ENCODE measurements at regions not wholly inside any gene's neighbourhood (a gene's known extent, or its start where the extent isn't known, plus 50 kb on each side); places are given as distances from the start of the nearest gene placed in this dataset.

DNA sequence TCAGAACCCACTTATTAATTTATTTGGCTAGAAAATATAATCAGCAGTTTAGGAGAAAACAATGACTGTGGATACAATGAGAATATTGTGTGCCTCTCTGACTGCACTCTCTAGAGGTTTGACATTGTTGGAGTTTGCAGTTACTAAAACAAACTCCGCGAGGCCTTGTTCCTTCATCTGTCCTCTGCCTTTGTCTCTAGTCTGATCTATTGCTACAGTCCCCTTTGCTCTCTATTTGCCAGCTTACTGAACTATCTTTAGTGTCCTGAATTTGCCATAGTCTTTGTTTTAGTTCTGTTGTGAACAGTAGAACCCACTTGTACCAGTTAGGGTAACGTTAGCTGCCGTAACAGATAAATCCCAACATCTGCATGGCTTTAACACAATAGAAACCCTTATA lies 81.4 kb upstream of the RPS6KA3 start:
- TF ChIP-seq, protein P1, sequence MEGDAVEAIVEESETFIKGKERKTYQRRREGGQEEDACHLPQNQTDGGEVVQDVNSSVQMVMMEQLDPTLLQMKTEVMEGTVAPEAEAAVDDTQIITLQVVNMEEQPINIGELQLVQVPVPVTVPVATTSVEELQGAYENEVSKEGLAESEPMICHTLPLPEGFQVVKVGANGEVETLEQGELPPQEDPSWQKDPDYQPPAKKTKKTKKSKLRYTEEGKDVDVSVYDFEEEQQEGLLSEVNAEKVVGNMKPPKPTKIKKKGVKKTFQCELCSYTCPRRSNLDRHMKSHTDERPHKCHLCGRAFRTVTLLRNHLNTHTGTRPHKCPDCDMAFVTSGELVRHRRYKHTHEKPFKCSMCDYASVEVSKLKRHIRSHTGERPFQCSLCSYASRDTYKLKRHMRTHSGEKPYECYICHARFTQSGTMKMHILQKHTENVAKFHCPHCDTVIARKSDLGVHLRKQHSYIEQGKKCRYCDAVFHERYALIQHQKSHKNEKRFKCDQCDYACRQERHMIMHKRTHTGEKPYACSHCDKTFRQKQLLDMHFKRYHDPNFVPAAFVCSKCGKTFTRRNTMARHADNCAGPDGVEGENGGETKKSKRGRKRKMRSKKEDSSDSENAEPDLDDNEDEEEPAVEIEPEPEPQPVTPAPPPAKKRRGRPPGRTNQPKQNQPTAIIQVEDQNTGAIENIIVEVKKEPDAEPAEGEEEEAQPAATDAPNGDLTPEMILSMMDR (IDR thresholded peaks at IDR 0.05) = no peak
- TF ChIP-seq POLR2A (IDR thresholded peaks at IDR 0.05) = no peak
